ENCODE measurements at regions not wholly inside any gene's neighbourhood (a gene's known extent, or its start where the extent isn't known, plus 50 kb on each side); places are given as distances from the start of the nearest gene placed in this dataset.
A peak's percentile ranks its signal among the peaks of the same experiment; 100 is the strongest.

- TF ChIP-seq, protein P1, sequence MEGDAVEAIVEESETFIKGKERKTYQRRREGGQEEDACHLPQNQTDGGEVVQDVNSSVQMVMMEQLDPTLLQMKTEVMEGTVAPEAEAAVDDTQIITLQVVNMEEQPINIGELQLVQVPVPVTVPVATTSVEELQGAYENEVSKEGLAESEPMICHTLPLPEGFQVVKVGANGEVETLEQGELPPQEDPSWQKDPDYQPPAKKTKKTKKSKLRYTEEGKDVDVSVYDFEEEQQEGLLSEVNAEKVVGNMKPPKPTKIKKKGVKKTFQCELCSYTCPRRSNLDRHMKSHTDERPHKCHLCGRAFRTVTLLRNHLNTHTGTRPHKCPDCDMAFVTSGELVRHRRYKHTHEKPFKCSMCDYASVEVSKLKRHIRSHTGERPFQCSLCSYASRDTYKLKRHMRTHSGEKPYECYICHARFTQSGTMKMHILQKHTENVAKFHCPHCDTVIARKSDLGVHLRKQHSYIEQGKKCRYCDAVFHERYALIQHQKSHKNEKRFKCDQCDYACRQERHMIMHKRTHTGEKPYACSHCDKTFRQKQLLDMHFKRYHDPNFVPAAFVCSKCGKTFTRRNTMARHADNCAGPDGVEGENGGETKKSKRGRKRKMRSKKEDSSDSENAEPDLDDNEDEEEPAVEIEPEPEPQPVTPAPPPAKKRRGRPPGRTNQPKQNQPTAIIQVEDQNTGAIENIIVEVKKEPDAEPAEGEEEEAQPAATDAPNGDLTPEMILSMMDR (IDR thresholded peaks at IDR 0.05): no peak
- H3K9me3 ChIP-seq: peaks cover 0 to 6% of the 10 kb centered on the region in 2 donors
- no peaks in the 10 kb centered on the region for H3K36me3 ChIP-seq
- no peak for ATAC-seq
- no peaks in the 10 kb centered on the region for H3K4me1 ChIP-seq
- H3K4me3 ChIP-seq: no peak overlapping the region
- DNase-seq: no peak
- H3K27ac ChIP-seq: no peak overlapping the region
- intact Hi-C loops (cut with DNase I): no loop called here
- H3K27me3 ChIP-seq: no peaks in the 10 kb centered on the region
Measured at GRCh38 chrX:114332766-114333165, 251.1 kb upstream of the HTR2C start.

GRCh38 chrX:114334473-114334982 lies 249.4 kb upstream of the HTR2C start:
- H3K27me3 ChIP-seq: no peaks in the 10 kb centered on the region
- peaks cover 0 to 6% of the 10 kb centered on the region in 2 donors for H3K9me3 ChIP-seq
- intact Hi-C loops (cut with DNase I): no loop called here
- TF ChIP-seq, protein P1 (IDR thresholded peaks at IDR 0.05): no peak
- no peak overlapping the region for H3K4me3 ChIP-seq
- H3K36me3 ChIP-seq: no peaks in the 10 kb centered on the region
- DNase-seq: no peak
- no peak for ATAC-seq
- no peak overlapping the region for H3K27ac ChIP-seq
- no peaks in the 10 kb centered on the region for H3K4me1 ChIP-seq

DNA sequence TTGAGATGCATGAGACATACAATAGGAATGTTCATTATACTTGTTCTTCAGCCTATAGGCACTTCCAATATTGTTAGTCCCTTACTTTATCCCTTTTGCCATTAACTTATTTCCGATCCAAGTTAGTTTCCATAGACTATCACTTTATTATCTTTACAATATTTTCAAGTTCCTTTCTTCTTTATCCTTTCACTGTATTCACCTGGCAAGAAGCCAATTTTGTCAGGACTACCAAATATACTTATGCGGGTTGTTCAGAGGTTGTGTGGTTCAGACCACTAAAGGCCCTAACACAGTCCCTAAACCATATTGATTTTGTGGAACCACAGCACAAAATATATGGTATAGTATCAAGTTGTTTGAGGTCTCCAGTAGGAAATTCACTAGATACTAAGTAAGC lies 245.0 kb upstream of the HTR2C start:
- H3K4me1 ChIP-seq: no peaks in the 10 kb centered on the region
- peaks cover 0 to 2% of the 10 kb centered on the region in 2 donors for H3K9me3 ChIP-seq
- intact Hi-C loops (cut with DNase I): no loop called here
- no peak for DNase-seq
- H3K4me3 ChIP-seq: no peak overlapping the region
- no peak for ATAC-seq
- H3K36me3 ChIP-seq: no peaks in the 10 kb centered on the region
- TF ChIP-seq, protein P1 (IDR thresholded peaks at IDR 0.05): no peak
- H3K27me3 ChIP-seq: no peaks in the 10 kb centered on the region
- H3K27ac ChIP-seq: no peak overlapping the region

- H3K9me3 ChIP-seq: no peaks in the 10 kb centered on the region
- H3K36me3 ChIP-seq: no peaks in the 10 kb centered on the region
- no peak overlapping the region for H3K4me3 ChIP-seq
- H3K27ac ChIP-seq: no peak overlapping the region
- H3K4me1 ChIP-seq: no peaks in the 10 kb centered on the region
- intact Hi-C loops (cut with DNase I): no loop called here
- TF ChIP-seq, protein P1 (IDR thresholded peaks at IDR 0.05): peak; percentile 25 to 67
- H3K27me3 ChIP-seq: no peaks in the 10 kb centered on the region
- DNase-seq (peak in 2 of 4 donors; percentile 22 to 32), ATAC-seq (peak; percentile 76)
Measured at GRCh38 chrX:114344756-114345349, 239.0 kb upstream of the HTR2C start.

- no peaks in the 10 kb centered on the region for H3K27me3 ChIP-seq
- no peaks in the 10 kb centered on the region for H3K4me1 ChIP-seq
- H3K4me3 ChIP-seq: no peak overlapping the region
- ATAC-seq (no peak), DNase-seq (no peak)
- no peaks in the 10 kb centered on the region for H3K36me3 ChIP-seq
- H3K9me3 ChIP-seq: no peaks in the 10 kb centered on the region
- intact Hi-C loops (cut with DNase I): no loop called here
- TF ChIP-seq, protein P1 (IDR thresholded peaks at IDR 0.05): no peak
- no peak overlapping the region for H3K27ac ChIP-seq
Measured at GRCh38 chrX:114361076-114361725, 222.7 kb upstream of the HTR2C start.
